GM13977 (cell line): ENCODE measurements at regions not wholly inside any gene's neighbourhood (a gene's known extent, or its start where the extent isn't known, plus 50 kb on each side); places are given as distances from the start of the nearest gene placed in this dataset.

Experiments
- DNase-seq: peaks from one replicate; pipeline ENCODE4 v3.0.0; 2012; ENCODE audit warnings: low spot score
- CTCF ChIP-seq: IDR thresholded peaks from 2 replicates; pipeline ENCODE4 v1.5.1; 2012; ENCODE audit warnings: mild to moderate bottlenecking, control low read depth; ENCODE audit not compliant: insufficient read depth; ENCODE audit errors: extremely low read depth, missing control alignments
- in situ Hi-C: fragments of 300-500 bp; cut with MboI; formaldehyde crosslinking; loops from one replicate; pipeline ENCODE4 v1.12.0; 2022; ENCODE audit warnings: low sequenced_read_pairs, low pct_unique_long_range_greater_than_20kb, mixed read lengths, inconsistent platforms; ENCODE audit not compliant: unreplicated experiment

GRCh38 chr12:20194171-20194570, 174.2 kb upstream of the PDE3A start:
- DNase-seq: no peak
- TF ChIP-seq CTCF: no peak
- in situ Hi-C loops: no loop called here

GRCh38 chr12:20196767-20197166, 171.6 kb upstream of the PDE3A start:
- no peak for DNase-seq
- in situ Hi-C loops: no loop called here
- TF ChIP-seq CTCF: no peak

GRCh38 chr12:20197411-20197810, 170.9 kb upstream of the PDE3A start:
- DNase-seq: no peak
- TF ChIP-seq CTCF: no peak
- in situ Hi-C loops: no loop called here

GRCh38 chr12:20199780-20200179, 168.6 kb upstream of the PDE3A start:
- DNase-seq: no peak
- in situ Hi-C loops: no loop called here
- TF ChIP-seq CTCF: no peak

- no peak for DNase-seq
- no peak for TF ChIP-seq CTCF
- in situ Hi-C loops: no loop called here
These were observed 166.6 kb upstream of the PDE3A start for GRCh38 chr12:20201733-20202132.

- no peak for DNase-seq
- no peak for TF ChIP-seq CTCF
- in situ Hi-C loops: no loop called here
These were observed 162.5 kb upstream of the PDE3A start for GRCh38 chr12:20205854-20206253.

GRCh38 chr12:20206410-20206809, 161.9 kb upstream of the PDE3A start:
- TF ChIP-seq CTCF: no peak
- in situ Hi-C loops: no loop called here
- no peak for DNase-seq
